GM21576 (cell line): ENCODE measurements at regions not wholly inside any gene's neighbourhood (a gene's known extent, or its start where the extent isn't known, plus 50 kb on each side); places are given as distances from the start of the nearest gene placed in this dataset.
"Not testable (repeated sequence)": the region's sequence is repeated elsewhere in the genome, so short reads cannot be mapped to it uniquely, and the experiment has no call there.

Source experiments
- ATAC-seq: cut with Tn5 transposase; IDR thresholded peaks from one replicate; pipeline ENCODE4 v1.9.1; 2021; ENCODE audit warnings: mild to moderate bottlenecking, moderate library complexity; ENCODE audit not compliant: unreplicated experiment

DNA sequence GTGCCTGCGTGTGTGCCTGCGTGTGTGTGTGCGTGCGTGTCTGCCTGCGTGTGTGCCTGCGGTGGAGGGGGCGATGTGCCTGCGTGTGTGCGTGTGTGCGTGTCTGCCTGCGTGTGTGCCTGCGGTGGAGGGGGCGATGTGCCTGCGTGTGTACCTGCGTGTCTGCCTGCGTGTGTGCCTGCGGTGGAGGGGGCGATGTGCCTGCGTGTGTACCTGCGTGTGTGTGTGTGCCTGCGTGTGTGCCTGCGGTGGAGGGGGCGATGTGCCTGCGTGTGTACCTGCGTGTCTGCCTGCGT is 116.7 kb upstream of the ZNF516 start:
- ATAC-seq: not testable (repeated sequence)

DNA sequence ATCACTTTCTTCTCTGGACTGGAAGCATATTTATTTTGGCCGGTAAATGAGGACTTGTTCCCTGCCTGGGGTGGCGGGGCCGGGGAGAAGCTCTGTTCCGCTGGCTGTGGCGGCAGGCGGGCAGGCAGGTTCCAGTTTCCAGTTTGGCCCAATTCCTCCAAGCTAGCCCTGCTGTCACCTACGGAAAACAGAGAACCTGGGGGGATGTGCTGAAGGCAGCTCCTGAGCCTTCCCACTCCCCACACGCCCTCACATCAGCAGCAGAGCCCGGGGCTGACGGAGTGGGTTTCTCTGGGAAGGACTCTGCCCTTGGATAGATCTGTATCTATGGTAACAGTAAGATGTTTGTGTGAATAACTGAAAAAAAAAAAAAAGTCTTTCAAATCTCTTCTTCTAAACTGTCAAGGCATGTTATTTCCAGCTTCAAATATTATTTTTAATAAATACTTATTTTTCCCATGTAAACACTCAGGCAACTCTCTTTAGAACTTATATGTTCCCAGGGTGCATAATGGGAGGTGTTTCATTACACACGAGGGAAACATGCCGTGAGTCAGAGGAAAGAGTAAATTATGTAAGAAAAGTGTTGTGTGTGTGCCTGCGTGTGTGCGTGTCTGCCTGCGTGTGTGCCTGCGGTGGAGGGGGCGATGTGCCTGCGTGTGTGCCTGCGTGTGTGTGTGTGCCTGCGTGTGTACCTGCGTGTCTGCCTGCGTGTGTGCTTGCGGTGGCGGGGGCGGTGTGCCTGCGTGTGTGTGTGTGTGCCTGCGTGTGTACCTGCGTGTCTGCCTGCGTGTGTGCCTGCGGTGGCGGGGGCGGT is 116.1 kb upstream of the ZNF516 start:
- no peak for ATAC-seq

DNA sequence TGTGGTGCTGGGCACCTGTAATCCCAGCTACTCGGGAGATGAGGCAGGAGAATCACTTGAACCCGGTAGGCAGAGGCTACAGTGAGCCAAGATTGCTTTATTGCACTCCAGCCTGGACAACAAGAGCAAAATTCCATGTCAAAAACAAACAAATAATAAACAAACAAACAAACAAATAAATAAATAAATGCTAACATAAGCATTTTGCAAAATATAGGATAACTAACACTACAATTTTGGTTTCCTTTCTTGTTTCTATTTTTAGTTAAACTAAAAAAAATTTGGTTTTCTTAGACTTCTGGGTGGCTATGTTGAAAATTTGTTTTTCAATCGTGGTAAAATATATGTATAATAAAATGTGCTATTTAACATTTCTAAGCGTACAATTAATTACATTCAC is 115.0 kb upstream of the ZNF516 start:
- ATAC-seq: no peak

DNA sequence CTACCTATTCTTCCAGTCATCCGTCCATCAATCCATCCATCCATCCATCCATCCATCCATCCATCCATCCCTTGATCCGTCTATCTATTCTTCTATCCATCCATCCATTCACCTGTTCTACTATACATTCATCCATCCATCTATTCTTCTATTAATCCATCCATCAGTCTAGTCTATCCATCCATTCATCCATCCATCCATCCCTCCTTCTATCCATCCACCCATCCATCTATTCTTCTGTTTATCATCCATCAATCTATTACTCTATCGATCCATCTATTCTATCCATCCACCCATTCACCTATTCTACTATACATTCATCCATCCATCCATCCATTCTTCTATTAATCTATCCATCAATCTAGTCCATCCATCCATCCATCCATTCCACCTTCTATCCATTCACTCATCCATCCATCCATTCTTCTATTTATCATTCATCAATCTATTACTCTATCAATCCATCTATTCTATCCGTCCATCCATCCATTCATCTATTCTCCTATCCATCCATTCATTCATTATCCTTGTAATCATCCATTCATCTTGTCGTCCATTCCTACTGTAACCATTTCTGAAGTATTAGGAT is 110.4 kb upstream of the ZNF516 start:
- ATAC-seq: no peak

DNA sequence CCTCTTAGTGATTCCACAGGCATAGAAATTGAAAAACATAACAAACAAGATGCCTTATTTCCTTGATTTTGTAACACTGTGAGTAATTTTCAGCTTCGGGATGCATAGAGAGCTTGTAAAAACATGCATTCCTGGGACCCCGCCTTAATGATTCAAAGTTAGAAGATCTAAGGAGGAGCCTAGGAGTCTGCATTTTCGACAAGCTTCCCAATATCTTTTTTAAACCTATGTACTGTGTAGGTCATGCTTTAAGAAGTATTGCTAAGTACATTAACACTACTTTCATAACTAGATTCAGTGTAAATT is 109.8 kb upstream of the ZNF516 start:
- ATAC-seq: no peak

- ATAC-seq: no peak
Measured at GRCh38 chr18:76604108-76604934, 109.3 kb upstream of the ZNF516 start.

- ATAC-seq: no peak
Measured at GRCh38 chr18:76602191-76602590, 107.1 kb upstream of the ZNF516 start.

- not testable (repeated sequence) for ATAC-seq
Measured at GRCh38 chr18:76600076-76600475, 105.0 kb upstream of the ZNF516 start.

- no peak for ATAC-seq
Measured at GRCh38 chr18:76594966-76595365, 99.9 kb upstream of the ZNF516 start.

DNA sequence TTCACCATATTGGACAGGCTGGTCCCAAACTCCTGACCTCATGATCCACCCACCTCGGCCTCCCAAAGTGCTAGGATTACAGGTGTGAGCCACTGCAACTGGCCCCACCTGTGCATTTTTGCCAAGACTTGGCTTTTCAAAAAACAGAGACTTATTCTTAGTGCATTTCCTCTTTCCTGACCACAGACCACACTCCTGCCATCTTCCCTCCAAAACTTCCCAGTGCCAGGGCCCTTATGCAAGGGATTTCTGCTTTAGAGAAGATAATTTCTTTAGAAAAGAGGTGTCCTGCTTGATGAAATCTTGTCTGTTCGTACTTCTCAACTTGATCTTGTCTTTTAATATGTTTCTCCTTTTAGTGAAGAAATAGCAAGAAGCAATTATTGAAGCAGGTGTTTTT is 98.8 kb upstream of the ZNF516 start:
- no peak for ATAC-seq

DNA sequence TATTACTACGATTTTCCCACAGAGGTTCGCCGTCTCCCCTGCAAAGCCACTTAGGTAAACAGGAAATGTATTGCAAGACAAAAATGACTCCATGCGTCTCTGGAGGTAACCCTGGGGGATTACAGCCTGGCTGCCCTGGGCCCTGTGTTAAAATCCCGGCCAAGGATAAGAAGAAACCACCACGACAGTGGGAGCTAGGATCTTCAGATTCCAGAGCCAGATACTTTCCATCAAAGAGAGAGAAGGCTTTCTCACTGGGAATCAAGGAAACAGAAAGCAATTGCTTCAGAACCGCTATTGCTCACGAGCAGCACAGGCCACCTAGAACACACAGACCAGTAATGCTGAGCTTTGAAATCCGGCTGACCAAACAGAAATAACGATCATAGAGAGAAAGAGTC is 97.9 kb upstream of the ZNF516 start:
- ATAC-seq: no peak

- ATAC-seq: no peak
Measured at GRCh38 chr18:76592096-76592495, 97.1 kb upstream of the ZNF516 start.

- ATAC-seq: no peak
Measured at GRCh38 chr18:76589866-76590265, 94.8 kb upstream of the ZNF516 start.

DNA sequence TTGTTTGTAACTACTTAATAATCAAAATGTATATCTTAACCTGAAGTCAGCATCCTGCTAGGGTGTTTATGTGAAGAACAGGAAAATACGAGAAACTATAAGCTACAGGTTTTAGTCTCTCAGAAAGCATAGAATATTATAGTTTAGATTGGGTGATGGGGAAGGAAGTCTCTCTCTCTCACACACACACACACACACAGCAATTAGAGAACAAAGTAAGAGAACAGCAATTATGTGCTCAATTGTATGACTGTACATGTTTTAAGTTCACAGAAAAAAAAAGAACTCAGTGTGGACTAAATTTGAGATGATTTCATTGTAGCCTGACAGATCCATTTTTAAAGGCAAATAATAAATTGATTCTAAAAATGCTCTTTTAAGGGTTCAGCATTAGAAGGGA is 94.3 kb upstream of the ZNF516 start:
- no peak for ATAC-seq

DNA sequence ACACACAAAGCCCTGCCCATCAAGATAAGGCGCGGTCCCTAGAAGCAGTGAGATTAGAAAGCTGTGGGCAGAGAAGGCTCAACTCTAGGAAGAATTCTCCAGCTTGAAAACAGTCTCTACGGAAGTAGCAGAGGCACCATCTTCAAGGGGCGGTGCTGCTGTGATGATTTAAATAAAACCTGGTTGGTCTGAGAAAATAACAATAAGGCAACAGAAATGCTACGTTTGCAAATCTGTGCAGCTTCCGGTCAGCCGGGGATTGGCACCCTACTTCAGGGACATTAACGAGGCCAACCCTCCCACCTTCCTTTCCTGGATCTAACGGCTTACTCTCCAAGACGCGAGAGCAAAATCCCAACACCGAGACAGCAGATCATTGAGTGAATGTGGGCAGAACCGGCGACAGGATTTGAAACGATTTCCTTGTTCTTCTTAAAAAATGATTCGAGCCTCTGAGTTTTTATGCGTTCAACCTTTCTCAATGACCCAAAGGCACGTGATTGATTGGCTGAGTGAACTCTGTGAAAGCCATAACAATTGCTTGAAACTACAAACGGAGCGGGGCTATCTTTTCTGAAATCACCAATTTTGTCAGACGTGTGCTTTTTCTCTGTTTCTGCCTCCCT is 93.7 kb upstream of the ZNF516 start:
- no peak for ATAC-seq

- ATAC-seq: no peak
Measured at GRCh38 chr18:76587879-76588271, 92.8 kb upstream of the ZNF516 start.

DNA sequence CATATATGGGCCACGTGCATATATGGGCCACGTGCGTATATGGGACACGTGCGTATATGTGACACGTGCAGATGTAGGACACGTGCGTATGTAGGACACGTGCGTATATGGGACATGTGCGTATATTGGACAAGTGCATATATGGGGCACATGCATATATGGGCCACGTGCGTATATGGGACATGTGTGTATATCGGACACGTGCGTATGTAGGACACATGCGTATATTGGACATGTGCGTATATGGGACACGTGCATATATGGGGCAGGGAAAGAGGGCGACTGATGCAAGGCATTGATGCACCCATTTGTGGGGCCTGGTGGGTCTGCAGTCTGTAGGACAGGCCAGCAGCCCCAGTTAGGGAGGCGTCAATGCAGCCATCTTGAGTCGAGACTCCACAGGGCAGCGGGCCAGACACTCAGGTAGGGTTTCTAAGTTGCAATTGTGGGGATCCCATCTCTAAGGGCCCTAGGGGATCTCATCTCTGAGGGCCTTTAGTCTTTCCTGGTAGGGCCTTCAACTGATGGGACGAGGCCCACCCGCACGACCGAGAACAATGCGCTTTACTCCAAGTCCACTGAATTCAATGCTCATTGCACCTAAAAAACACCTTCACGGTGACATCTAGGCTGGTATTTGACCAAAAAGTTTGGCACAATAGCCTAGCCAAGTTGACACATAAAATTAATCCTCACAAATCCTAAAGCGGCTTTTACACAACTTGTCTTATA is 92.3 kb upstream of the ZNF516 start:
- no peak for ATAC-seq

- ATAC-seq: no peak
Measured at GRCh38 chr18:76584414-76585310, 89.6 kb upstream of the ZNF516 start.

DNA sequence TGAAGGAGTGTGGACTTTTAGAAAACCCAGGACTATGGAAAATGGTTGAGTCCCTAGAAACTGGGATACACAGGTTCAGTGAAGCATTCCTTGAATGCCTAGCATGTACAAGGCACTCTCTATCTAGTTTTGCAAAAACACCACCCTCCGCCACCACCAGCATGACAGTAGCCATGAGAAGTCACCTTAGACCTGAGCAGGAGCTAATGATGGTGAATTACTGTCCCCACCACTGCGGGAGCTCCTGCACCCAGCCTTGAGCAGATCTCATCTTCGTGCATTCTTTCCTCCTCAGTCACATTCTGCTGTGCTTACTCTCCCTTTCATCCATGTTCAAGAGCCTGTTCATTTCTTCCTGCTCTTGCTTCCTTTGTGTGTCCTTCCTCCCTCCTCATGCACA is 86.2 kb upstream of the ZNF516 start:
- no peak for ATAC-seq

DNA sequence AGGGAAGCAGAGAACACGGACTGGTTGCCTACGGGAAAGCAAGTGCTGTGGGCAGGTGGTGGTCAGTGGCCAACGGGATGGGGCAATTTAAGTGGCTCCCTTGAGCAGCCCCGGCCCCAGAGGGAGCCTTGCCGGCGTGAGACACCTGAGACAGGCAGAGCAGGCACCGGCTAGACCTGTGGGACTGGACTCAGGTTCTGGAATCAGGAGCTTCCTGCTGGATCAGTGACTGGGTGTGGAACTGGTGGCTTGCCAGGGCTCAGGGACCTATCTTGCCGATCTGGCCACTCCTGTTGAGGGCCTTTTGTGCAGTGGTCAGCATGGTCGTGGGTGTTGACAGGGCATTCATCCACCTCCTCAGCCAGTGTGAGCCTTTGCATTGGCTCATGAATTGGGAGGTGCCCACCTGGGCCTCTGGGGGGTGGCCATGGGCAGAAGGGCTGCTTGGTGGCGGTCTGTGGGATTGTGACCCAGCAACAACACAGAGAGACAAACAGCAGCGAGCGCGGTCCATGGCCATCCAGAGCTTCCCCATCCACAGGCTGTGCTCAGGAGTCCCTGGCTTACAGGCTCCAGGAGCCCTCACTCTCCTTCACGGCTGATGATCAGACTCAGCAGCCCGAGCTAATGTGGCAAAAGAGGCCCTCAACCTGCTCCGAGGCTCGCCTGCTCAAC is 85.4 kb upstream of the ZNF516 start:
- no peak for ATAC-seq
